Cardiac muscle cell (in vitro differentiated cells and primary cell): ENCODE measurements at regions not wholly inside any gene's neighbourhood (a gene's known extent, or its start where the extent isn't known, plus 50 kb on each side); places are given as distances from the start of the nearest gene placed in this dataset.

Source experiments
- DNase-seq, 2 donors: peaks; one replicate each; pipeline versions ENCODE4 v3.0.0 to v3.0.0-alpha.2; 2010 to 2017; ENCODE audit warnings: low read depth in 1 of 2, low spot score in 1 of 2
- H3K27ac ChIP-seq: fragments of 200-600 bp; sonication (generic); 2 replicates; pipeline ENCODE4 v1.5.1; 2016
- H3K27me3 ChIP-seq: fragments of 200-600 bp; sonication (generic); 2 replicates; pipeline ENCODE4 v1.6.0; 2016; ENCODE audit warnings: control low read depth
- H3K36me3 ChIP-seq: fragments of 200-600 bp; sonication (generic); 2 replicates; pipeline ENCODE4 v1.5.1; 2016; ENCODE audit warnings: control low read depth
- H3K4me1 ChIP-seq: fragments of 200-600 bp; sonication (generic); 2 replicates; pipeline ENCODE4 v1.8.1; 2017; ENCODE audit warnings: low read depth, mild to moderate bottlenecking, mixed run types
- H3K4me3 ChIP-seq: fragments of 200-600 bp; sonication (generic); 2 replicates; pipeline ENCODE4 v1.5.1; 2016; ENCODE audit warnings: mild to moderate bottlenecking
- H3K9me3 ChIP-seq: fragments of 200-600 bp; sonication (generic); 2 replicates; pipeline ENCODE4 v1.5.1; 2017; ENCODE audit warnings: low read depth, mild to moderate bottlenecking, control low read depth
- CTCF ChIP-seq: IDR thresholded peaks from 2 replicates; pipeline ENCODE4 v1.5.1; 2012; ENCODE audit warnings: low read depth, mild to moderate bottlenecking, low read length

- H3K9me3 ChIP-seq = no peaks in the 10 kb centered on the region
- no peak overlapping the region for H3K4me3 ChIP-seq
- TF ChIP-seq CTCF = no peak
- DNase-seq = no peak
- H3K36me3 ChIP-seq = no peaks in the 10 kb centered on the region
- no peaks in the 10 kb centered on the region for H3K27me3 ChIP-seq
- no peak overlapping the region for H3K27ac ChIP-seq
- H3K4me1 ChIP-seq = no peaks in the 10 kb centered on the region
These were observed 157.7 kb downstream of the BARX2 start for GRCh38 chr11:129533395-129533794.

GRCh38 chr11:129536338-129536737 is 160.7 kb downstream of the BARX2 start:
- Histone ChIP-seq H3K27me3 (no peaks in the 10 kb centered on the region), H3K36me3 (no peaks in the 10 kb centered on the region), H3K27ac (no peak overlapping the region), H3K9me3 (no peaks in the 10 kb centered on the region), H3K4me3 (no peak overlapping the region), H3K4me1 (no peaks in the 10 kb centered on the region)
- no peak for TF ChIP-seq CTCF
- no peak for DNase-seq

- H3K4me3 ChIP-seq = no peak overlapping the region
- no peaks in the 10 kb centered on the region for H3K9me3 ChIP-seq
- H3K36me3 ChIP-seq = no peaks in the 10 kb centered on the region
- TF ChIP-seq CTCF = no peak
- H3K27ac ChIP-seq = no peak overlapping the region
- no peaks in the 10 kb centered on the region for H3K27me3 ChIP-seq
- no peaks in the 10 kb centered on the region for H3K4me1 ChIP-seq
- no peak for DNase-seq
These were observed 162.7 kb downstream of the BARX2 start for GRCh38 chr11:129538323-129538722.

- Histone ChIP-seq H3K4me3 (no peak overlapping the region), H3K27ac (no peak overlapping the region), H3K9me3 (no peaks in the 10 kb centered on the region), H3K27me3 (no peaks in the 10 kb centered on the region), H3K4me1 (no peaks in the 10 kb centered on the region), H3K36me3 (no peaks in the 10 kb centered on the region)
- no peak for TF ChIP-seq CTCF
- DNase-seq = no peak
These were observed 168.1 kb downstream of the BARX2 start for GRCh38 chr11:129543515-129544290.

- H3K36me3 ChIP-seq = no peaks in the 10 kb centered on the region
- no peak for TF ChIP-seq CTCF
- H3K4me1 ChIP-seq = no peaks in the 10 kb centered on the region
- H3K4me3 ChIP-seq = no peak overlapping the region
- no peak overlapping the region for H3K27ac ChIP-seq
- DNase-seq = no peak
- no peaks in the 10 kb centered on the region for H3K9me3 ChIP-seq
- no peaks in the 10 kb centered on the region for H3K27me3 ChIP-seq
These were observed 169.0 kb downstream of the BARX2 start for GRCh38 chr11:129544691-129545090.

- Histone ChIP-seq H3K9me3 (no peaks in the 10 kb centered on the region), H3K4me1 (no peaks in the 10 kb centered on the region), H3K27ac (no peak overlapping the region), H3K4me3 (no peak overlapping the region), H3K27me3 (no peaks in the 10 kb centered on the region), H3K36me3 (no peaks in the 10 kb centered on the region)
- DNase-seq = no peak
- no peak for TF ChIP-seq CTCF
These were observed 170.6 kb downstream of the BARX2 start for GRCh38 chr11:129546266-129546665.
